GM18907 (cell line): ENCODE measurements at regions not wholly inside any gene's neighbourhood (a gene's known extent, or its start where the extent isn't known, plus 50 kb on each side); places are given as distances from the start of the nearest gene placed in this dataset.
"Not testable (repeated sequence)": the region's sequence is repeated elsewhere in the genome, so short reads cannot be mapped to it uniquely, and the experiment has no call there.

Experiments
- ATAC-seq: cut with Tn5 transposase; IDR thresholded peaks from one replicate; pipeline ENCODE4 v1.9.1; 2021; ENCODE audit warnings: mild to moderate bottlenecking, moderate library complexity; ENCODE audit not compliant: unreplicated experiment

DNA sequence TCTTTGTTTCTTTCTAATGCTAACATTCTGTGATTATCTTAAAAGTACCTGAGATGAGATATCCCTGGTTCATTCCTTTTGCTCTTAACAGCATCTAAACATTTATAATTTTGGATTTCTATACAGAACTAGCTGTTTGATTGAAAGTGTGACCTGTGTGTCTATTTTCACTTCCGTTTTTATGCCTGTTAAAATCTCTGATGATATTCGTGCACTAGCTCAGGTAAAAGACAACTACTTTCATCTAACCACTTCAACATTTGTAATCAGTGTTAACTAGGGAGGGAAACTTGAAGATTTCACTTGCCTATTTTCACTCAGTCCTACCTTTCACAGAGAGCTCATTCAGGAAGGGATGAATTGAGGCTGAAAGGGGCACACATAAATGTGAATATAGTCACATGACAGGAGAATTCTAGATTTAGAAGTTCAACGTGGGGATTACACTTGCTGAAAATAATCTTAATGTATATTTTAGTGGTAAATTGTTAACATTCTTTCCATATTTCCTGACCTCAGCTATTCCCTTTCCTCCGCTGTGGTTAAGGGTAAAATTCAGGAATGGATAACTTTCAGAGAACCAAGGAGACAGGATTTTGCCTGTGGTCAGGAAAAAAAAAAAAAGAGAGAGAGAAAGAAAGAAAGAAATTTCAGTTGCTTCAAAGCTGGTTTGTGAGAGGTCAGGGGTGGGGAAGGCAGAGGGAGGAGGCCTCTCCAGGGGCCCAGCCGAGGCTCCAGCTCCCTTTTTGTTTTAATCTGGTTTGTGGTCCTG is 159.8 kb upstream of the TSC22D2 start:
- no peak for ATAC-seq

DNA sequence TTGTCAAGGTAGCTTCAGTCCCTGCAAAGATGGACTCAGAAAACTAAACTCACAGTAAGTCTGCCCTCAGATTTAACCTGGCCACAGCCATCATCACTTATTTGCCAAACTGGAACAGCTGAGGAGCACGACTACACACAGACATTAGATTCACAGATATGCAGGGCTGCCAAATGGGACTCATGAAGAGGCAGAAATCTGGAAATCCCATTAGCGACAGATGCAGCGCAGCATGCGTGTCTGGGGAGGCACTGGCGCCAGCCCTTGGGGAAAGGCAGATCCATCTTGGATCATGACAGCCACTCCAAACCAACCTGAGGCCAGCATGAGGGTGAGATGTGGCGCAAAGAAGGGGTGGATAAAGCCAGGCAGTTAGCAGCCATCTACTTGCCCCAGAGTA is 160.7 kb upstream of the TSC22D2 start:
- ATAC-seq = no peak

- no peak for ATAC-seq
These were observed 164.6 kb upstream of the TSC22D2 start for GRCh38 chr3:150243466-150243865.

- no peak for ATAC-seq
These were observed 165.7 kb upstream of the TSC22D2 start for GRCh38 chr3:150242220-150242936.

- no peak for ATAC-seq
These were observed 167.2 kb upstream of the TSC22D2 start for GRCh38 chr3:150240891-150241290.

GRCh38 chr3:150239766-150240165 is 168.3 kb upstream of the TSC22D2 start:
- no peak for ATAC-seq

DNA sequence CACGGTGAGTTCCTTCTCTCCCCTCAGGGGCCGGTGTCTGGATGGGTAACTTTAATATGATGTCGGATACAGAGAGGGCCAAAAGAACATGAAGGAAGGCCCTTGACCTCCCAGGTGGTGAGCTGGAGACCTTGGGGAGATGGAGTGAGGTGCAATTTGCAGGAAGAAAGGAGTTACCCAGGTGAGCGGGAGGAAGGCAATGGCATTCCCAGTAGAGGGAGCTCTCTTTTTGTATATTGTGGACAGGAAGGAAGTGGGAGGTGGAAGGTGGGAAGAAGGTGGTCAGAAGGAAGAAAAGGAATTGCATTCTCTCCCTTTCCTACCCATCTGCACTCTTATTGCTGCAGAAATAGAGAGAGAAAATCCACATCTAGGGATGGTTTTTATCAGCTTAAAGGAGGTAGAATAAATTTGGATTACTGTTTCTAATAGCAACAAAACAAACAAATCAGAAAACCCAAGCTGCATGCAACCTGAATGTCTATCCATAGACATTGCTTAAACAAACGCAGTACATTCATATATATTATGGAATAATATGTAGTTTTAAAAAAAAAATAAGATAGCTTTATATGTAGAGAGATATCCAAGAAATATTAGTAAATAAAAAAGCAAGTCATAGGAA is 169.0 kb upstream of the TSC22D2 start:
- ATAC-seq = no peak

GRCh38 chr3:150238048-150238802 is 169.9 kb upstream of the TSC22D2 start:
- ATAC-seq = no peak

DNA sequence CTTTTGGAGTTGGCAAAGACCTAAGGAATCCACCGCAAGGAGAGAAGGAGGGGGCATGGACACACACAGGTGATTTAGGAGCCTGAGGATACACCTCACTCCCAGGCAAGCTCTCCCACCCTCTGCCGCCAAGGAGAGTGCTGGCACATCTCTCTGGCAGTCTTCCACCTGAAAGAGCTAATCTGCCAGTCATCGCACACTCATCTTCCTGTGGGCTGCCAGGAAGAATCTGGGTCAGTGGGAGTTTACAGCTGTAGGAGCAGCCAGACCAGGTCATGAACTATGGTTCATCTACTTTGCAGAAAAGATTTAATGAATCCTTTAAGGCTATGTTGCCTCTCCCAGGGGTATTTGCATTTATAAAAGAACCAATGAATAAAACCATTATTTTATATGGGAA is 170.6 kb upstream of the TSC22D2 start:
- no peak for ATAC-seq

GRCh38 chr3:150236316-150237082 is 171.6 kb upstream of the TSC22D2 start:
- ATAC-seq = no peak

- ATAC-seq = no peak
These were observed 172.3 kb upstream of the TSC22D2 start for GRCh38 chr3:150235799-150236198.

DNA sequence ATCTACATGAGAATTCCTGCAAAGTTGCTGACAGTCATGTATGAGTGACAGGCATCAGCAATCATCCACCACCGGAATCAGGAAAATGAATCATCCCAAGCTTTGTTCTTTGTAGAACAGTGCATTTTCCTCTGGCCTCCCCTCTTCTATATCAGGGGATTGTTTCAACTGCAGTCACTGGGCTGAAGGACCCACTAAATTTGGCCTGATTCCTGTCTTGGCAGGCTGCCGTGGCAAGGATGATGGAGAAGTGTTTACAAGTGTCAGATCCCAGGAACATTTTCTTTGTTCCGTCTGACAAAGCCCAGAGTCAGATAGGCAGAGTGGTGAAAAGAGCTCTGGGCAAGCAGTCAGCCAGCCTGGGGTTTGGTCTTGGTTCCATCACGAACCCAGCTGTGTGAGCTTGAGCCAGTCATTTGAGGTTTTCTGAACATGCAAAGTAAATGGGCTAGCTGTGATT is 175.1 kb upstream of the TSC22D2 start:
- ATAC-seq = no peak

GRCh38 chr3:150230037-150230436 is 178.1 kb upstream of the TSC22D2 start:
- no peak for ATAC-seq

- not testable (repeated sequence) for ATAC-seq
These were observed 179.5 kb upstream of the TSC22D2 start for GRCh38 chr3:150228626-150229025.

DNA sequence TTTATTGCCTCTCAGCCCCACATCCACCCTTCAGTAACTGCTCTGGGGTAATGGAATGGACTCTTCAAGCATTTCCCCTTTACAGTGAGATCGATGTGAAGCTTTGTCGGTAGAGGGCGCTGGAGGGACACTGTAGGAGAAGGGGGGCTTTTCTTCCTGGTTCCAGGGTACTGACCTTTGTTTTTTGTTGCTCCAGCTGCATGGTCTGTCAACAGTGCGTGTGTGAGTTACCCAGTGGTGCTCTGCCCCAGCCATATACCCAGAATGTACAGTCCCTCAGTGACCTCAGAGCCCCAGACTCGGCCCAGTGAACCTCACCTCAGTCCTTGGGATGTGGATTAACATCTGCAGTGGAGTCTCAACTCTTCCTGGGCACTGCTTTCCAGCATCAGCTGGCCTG is 180.3 kb upstream of the TSC22D2 start:
- ATAC-seq = peak; percentile 58

GRCh38 chr3:150225986-150226385 is 182.1 kb upstream of the TSC22D2 start:
- no peak for ATAC-seq

GRCh38 chr3:150223558-150223957 is 184.5 kb upstream of the TSC22D2 start:
- ATAC-seq = no peak

DNA sequence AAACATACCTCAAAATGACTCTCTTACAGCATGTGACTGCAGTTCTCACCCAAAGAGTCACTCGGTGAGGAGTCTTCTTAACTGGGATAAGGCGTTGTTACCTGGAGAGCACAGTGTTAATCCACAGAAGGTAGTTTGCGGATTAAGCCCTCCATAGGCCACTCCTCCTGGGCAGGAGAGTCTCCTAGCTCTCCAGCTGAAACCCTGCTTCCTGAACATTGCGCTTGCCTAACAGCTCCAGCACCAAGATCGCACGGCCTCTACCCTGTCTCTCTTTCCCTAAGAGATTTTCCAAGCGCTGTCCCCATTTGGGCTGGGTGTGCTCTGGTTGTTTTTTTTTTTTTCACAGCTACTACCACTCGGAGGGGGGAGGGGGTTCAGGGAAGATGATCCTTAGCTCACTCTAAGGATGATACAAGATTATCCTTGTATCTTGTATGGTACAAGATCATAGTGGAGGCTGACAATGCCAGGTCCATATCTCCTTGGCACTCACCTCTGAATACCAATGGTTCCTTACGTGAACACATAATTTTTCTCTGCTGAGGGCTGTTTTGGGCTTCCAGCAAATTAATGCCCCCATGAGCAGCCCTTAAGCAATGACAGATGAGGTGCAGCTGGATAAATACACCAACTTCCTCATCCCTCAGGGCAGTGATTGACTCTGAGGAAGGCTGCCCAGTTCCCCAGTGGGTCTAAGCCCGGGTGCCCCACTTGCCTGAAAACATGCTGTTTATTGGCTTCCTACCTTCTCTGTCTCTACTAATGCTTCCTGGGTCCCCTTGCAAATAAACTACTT is 185.2 kb upstream of the TSC22D2 start:
- ATAC-seq = no peak

- ATAC-seq = no peak
These were observed 186.1 kb upstream of the TSC22D2 start for GRCh38 chr3:150221904-150222523.
